GM19351 (cell line): ENCODE measurements at regions not wholly inside any gene's neighbourhood (a gene's known extent, or its start where the extent isn't known, plus 50 kb on each side); places are given as distances from the start of the nearest gene placed in this dataset.
"Not testable (repeated sequence)": the region's sequence is repeated elsewhere in the genome, so short reads cannot be mapped to it uniquely, and the experiment has no call there.

Experiments used
- ATAC-seq: cut with Tn5 transposase; IDR thresholded peaks from one replicate; pipeline ENCODE4 v1.9.1; 2021; ENCODE audit warnings: mild to moderate bottlenecking, moderate library complexity; ENCODE audit not compliant: unreplicated experiment

- ATAC-seq: no peak
These were observed 383.7 kb downstream of the CAAP1 start for GRCh38 chr9:26508897-26509296.

DNA sequence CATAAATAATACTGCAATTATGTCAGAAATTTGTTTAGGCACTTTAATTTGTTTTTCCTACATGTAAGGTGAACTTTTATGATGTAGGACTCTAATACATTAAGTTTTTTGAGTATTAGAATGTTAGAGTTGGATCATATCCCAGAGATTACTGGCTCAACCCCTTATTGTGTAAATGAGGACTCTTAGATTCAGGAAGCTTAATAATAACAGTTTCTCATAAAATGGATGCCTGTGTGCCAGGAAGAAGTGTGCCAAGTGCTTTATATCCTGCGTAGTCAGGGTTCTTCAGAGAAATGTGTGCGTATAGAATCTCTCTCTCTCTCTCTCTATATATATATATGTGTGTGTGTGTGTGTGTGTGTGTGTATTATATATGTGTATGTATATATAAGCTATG, 388.5 kb downstream of the CAAP1 start:
- no peak for ATAC-seq

- no peak for ATAC-seq
These were observed 390.3 kb downstream of the CAAP1 start for GRCh38 chr9:26502311-26502710.

DNA sequence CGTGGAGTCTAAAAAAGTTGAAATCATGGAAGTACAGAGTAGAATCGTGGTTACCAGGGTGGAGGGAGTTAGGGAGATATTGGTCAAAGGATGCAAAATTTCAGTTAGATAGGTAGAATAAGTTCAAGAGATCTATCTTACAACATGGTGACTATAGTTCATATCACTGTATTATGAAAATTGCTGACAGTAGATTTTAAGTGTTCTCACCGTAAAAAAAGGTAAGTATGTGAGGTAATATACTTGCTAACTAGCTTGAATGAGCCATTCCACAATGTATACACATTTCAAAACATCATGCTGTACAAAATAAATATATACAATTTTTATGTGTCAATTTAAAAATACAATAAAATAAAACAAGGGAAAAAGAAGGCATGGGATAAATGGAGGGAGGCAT, 392.1 kb downstream of the CAAP1 start:
- ATAC-seq: no peak

DNA sequence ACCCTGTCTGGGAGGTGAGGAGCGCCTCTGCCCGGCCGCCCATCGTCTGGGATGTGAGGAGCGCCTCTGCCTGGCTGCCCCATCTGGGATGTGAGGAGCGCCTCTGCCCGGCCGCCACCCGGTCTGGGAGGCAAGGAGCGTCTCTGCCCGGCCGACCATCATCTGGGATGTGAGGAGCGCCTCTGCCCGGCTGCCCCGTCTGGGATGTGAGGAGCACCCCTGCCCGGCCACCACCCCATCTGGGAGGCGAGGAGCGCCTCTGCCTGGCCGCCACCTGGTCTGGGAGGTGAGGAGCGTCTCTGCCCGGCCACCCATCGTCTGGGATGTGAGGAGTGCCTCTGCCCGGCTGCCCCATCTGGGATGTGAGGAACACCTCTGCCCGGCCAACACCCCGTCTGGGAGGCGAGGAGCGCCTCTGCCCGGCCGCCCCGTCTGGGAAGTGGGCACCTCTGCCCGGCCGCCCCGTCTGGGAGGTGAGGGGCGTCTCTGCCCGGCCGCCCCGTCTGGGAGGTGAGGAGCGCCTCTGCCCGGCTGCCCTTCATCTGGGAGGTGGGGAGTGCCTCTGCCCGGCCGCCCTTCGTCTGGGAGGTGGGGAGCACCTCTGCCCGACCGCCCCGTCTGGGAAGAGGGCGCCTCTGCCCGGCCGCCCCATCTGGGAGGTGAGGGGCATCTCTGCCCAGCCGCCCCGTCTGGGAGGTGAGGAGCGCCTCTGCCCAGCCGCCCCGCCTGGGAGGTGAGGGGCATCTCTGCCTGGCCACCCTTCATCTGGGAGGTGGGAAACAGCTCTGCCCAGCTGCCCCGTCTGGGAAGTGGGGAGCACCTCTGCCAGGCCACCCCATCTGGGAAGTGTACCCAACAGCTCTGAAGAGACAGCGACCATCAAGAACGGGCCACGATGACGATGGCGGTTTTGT, 399.7 kb downstream of the CAAP1 start:
- ATAC-seq: not testable (repeated sequence)

DNA sequence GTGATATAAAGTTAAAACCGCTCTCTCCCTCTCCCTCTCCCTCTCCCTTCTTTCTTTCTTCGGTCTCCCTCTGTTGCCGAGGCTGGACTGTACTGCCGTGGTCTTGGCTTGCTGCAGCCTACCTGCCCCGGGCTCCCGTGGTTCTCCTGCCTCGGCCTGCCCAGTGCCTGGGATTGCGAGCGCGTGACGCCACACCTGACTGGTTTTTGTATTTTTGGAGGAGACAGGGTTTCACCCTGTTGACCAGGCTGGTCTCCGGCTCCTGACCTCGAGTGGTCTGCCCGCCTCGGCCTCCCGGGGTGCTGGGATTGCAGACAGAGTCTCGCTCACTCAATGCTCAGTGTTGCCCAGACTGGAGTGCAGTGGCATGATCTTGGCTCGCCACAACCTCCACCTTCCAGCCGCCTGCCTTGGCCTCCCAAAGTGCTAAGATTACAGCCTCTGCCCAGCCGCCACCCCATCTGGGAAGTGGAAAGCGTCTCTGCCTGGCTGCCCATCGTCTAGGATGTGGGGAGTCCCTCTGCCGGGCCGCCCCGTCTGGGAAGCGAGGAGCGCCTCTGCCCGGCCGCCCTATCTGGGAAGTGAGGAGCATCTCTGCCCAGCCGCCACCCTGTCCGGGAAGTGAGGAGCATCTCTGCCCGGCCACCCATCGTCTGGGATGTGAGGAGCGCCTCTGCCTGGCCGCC, 400.5 kb downstream of the CAAP1 start:
- not testable (repeated sequence) for ATAC-seq

DNA sequence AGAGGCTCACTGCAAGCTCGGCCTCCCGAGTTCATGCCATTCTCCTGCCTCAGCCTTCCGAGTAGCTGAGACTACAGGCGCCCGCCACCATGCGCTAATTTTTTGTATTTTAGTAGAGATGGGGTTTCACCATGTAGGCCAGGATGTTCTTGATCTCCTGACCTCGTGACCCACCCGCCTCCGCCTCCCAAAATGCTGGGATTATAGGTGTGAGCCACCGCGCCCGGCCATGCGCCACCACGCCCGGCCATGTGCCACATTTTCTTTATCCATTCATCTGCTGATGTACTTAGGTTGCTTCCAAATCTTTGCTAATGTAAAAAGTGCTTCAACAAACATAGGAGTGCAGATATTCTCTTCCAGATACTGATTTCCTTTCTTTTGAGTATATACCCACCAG, 408.6 kb downstream of the CAAP1 start:
- no peak for ATAC-seq

DNA sequence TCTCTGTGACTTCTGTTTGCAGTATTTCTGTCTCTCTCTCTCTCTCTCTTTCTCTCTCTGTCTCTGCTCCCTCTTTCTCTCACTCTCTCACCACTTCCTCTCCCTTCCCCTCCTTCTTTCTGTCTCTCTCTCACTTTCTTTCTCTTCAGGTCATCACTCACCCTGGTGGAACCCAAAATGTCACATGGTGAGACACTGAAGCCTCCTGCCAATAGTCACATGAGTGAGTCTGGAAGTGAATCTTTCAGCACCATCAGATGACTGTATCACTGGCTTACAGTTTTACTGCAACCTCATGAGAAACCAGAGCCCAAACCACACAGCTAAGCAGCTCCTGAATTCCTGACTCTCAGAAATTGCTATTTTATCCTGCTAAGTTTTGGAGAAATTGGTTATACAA, 414.6 kb downstream of the CAAP1 start:
- no peak for ATAC-seq

GRCh38 chr9:26471261-26471660, 421.3 kb downstream of the CAAP1 start:
- ATAC-seq: no peak

- no peak for ATAC-seq
These were observed 422.3 kb downstream of the CAAP1 start for GRCh38 chr9:26470284-26470683.

DNA sequence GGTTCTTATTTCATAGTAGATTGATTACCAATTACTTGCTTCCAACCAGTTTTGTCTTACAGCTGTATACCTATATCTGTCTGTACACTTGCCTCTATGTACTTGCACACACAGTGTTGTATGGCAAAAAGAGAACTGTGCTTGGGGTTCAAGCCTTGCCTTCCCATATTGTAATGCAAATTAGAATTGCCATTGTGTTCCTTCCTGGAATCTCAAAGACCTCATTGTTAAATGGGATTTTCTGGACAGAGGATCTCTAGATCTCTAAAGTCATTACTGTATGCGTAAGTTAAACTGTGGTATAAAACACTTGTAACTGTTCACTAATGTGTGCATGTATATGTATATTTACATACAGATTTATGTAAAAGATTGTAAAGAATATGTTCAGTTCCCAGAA, 428.8 kb downstream of the CAAP1 start:
- ATAC-seq: no peak

DNA sequence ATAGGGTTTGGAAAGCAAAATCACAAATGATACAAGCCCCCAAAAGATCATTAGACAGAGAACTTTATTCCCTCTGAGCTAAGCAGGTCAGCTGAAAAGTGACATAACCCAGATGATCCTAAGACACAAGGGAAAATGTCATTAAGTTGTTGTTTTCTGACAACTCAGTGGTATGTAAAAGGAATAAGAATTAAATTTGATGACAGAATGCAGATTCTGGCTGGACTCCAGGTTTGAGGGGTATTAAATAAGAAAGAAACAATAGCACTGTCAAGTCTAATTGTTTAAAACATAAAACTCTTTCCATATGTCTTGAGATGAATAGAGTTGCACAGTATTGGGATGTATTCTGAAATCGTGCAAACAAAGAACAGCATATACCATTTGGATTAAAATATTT, 429.9 kb downstream of the CAAP1 start:
- ATAC-seq: no peak

- no peak for ATAC-seq
These were observed 430.4 kb downstream of the CAAP1 start for GRCh38 chr9:26462213-26462612.

DNA sequence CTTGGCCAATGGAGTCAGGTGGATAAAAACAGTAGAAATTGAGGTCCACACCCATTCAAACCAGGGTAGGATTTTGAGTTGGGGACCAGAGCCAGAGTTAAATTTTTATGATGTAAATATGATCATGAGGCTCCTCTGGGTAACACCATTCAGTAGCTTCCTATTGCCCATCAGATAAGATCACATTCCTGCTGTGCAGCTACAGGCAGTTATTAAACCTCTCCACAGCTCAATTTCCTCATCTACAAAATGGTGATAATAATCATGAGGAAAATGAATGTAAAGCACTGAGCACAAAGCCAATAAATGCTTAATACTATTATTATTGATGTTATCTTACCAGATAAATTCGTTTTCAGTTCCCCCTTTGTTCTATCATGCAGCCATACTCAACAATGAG, 432.0 kb downstream of the CAAP1 start:
- ATAC-seq: no peak

DNA sequence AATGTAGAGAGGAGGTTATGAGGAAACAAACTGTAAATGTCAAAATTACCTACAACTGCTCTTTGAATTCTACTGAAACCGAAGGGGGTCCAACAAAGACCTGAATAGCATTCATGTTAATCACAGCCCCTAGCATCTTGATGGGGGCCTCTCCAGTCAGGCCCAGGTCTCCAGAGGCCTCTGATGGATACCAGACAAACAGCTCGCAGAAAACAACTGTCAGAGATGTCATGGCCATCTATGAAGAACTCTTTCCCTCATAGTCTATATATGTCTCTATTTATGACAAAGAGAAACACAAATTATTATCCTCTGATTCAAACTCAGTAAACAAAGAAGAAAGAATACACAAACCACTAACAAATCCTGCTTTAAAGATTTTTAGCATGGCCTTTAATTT, 432.6 kb downstream of the CAAP1 start:
- ATAC-seq: no peak

GRCh38 chr9:26458054-26458453, 434.5 kb downstream of the CAAP1 start:
- ATAC-seq: no peak

DNA sequence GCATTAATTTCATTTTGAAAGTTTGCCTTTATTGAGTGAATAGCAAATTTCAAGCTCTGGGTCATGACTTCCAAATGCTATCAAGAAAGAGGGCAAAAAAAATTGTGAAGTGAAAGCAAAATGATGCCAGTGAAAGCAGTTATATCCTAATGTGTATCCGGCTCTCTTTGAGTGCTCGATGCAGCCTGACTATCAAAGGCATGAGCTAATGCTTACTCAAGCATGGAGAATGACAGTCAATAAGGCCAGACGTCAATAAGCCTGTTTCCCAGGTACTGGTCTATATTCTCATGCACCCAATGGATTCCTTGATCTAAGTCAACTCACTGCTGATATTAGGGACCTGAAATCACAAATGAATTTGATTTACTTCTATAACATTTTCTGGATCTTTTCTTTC, 435.5 kb downstream of the CAAP1 start:
- no peak for ATAC-seq

DNA sequence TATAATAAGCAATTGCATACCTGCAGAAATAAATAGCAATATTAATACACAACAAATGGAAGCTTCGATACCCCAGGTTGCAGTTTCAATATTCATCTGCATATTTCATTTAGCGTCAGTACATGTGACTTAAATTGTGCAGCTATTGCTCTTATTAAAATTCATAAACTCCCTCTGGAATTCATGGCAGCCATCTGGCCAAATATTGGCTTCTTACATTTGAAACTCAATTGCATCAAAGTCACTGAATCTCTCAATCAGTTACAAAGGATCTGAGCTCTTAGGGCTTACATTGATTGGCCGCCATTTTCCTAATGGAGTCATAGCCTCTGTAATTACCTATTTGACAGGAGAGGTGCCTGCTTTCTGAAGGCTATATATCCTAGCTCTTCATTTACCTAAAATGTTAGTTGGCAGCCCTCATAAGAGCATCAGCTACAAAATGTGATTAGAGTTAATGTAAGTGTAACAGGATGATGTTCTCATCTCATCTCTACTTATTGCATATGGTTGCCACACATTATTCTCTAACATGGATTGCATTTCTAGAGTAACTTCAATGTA, 453.5 kb downstream of the CAAP1 start:
- ATAC-seq: no peak

DNA sequence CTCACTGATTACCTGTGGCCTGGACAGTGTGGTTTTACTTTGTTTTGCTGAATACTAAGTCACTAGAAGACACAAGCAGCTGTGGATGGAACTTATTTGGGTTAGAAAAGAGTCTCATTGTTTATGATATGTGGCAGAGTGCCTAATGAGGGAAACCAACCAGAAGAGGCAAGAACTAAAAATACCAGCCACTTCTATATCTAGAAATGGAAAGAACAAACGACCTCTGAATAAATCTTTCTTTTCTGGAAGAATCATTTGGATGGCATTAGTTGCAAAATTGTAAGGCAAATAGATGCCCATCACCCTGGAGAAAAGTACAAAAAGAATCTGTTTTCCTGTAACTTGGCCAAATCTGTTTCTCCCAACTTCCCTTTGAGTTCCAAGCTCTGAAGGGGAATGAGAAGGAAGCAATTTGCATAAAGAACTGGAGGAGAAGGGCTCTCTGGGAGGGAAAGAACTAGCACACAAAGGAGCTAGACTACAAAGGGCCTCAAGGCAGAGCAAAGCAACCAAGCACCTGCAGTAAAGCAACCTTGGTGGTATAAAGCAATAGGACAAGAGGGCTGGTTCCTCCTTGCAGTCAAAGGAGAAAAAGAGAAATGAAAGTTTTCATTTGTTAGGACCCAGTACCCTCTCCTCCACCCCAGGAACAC, 455.4 kb downstream of the CAAP1 start:
- no peak for ATAC-seq

DNA sequence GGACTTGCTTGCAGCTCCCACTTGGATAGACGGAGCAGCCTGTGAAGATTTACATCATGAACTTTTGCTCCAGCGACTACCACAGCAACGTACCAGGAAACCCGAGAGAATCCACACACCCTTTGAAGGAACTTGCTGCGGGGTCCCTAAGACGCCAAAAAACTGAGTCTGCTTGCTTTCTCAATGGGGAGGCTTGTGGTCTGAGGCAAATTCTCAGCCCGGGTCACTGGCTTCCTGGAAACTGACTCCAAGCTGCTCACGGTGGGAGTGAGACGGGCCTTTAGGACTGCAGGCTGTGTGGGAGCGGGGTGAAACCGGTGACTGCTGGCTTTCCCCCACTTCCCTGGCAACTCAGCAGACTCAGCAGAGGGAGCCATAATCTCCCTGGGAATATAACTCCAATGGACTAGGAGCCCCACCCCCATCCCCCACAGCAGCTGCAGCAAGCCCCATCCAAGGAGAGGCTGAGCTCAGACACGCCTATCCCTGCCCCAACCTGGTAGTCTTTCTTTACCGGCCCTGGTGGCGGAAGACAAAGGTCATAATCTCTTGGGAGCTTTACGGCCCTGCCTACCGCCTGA, 466.0 kb downstream of the CAAP1 start:
- ATAC-seq: no peak

- ATAC-seq: no peak
These were observed 474.1 kb downstream of the CAAP1 start for GRCh38 chr9:26418480-26418879.
